ENCODE measurements at regions not wholly inside any gene's neighbourhood (a gene's known extent, or its start where the extent isn't known, plus 50 kb on each side); places are given as distances from the start of the nearest gene placed in this dataset.
"Not testable (repeated sequence)": the region's sequence is repeated elsewhere in the genome, so short reads cannot be mapped to it uniquely, and the experiment has no call there.

- DNase-seq (ENCODE audit: low read depth), result no peak
Observed at GRCh38 chr2:150674283-150674682, 186.8 kb upstream of the RND3 start.

DNA sequence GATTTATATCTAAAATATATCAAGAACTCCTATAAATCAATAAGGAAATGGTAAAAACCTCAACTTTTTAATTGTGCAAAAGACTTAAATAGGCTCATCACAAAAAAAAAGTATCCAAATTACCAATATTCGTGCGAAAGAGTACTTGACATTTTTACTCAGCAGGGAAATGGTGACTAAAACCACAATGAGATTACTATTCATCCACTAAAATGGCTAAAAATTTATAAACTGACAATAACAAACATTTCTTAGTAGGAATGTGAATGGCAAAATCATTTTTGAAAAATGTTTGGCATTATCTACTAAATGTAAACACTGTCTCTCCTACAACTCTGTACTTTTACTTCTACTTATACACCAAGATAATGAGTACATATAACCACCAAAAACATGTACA lies 184.8 kb upstream of the RND3 start:
- no peak for DNase-seq (ENCODE audit: low read depth)

DNA sequence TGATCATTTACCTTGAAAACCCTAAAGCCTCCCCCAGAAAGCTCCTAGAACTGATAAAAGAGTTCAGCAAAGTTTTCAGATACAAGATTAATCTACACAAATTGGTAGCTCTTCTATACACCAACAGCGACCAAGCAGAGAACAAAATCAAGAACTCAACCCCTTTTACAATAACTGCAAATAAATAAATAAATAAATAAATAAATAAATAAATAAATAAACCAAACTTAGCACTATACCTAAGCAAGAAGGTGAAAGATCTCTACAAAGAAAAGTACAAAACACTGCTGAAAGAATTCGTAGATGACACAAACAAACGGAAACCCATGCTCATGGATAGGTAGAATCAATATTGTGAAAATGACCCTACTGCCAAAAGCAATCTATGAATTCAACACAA lies 182.0 kb upstream of the RND3 start:
- no peak for DNase-seq (ENCODE audit: low read depth)

DNA sequence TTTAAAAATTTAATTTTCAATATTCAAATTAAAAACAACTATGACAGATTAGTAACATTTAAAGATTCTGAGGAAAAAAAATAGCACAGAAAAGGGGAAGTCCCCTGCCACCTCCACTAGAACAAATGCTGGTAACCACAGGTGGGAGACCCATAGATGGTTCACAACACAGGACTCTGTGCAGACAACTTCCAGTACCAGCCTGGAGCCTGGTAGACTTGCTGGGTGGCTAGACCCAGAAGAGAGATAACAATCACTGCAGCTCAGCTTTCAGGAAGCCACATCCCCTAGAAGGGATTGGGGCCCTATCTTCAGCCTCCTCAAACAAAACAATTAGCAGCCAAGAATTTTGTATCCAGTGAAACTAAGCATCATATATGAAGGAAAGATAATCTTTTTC lies 179.6 kb upstream of the RND3 start:
- DNase-seq (ENCODE audit: low read depth), result not testable (repeated sequence)

DNA sequence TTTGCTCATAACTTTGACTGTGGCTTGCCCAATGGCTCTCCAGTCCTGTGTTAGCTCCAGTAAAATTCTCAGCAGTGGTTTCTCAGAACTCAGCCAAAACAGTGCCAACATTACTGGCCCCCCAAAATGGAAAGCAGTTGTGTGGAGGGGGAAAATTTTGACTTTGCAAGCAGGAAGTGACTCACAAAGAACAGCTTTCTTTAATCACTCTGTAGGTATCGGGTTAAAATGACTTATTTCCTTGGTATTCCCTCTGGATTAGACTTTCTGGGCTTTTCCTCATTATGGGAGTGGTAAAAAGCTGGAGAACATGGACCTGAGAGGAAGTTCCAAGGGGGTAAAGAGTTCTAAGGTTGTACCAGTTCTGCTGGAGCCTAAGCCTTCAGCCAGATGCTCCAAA lies 175.7 kb upstream of the RND3 start:
- peak; percentile 59 for DNase-seq (ENCODE audit: low read depth)

- no peak for DNase-seq (ENCODE audit: low read depth)
Observed at GRCh38 chr2:150656002-150656401, 168.5 kb upstream of the RND3 start.

GRCh38 chr2:150653351-150653750 lies 165.9 kb upstream of the RND3 start:
- no peak for DNase-seq (ENCODE audit: low read depth)

DNA sequence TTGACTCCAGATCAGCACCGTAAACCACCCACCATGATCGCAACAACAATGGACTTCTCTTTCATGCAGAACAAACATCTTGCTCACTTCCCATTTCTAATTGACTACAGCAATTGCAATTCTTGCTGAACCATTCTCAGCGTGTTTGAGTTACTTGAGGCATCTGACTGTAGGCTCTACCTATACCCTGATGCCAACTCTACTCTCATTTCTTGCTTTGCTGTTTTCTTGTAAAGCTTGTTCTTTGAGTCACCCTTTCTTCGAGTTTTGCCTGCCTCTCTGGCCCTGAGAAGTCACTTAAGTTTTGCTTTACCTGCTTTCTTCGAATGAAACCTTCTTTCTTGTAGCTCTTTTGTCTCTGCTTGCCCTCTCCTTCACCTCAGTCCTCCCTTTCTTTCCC lies 160.5 kb upstream of the RND3 start:
- no peak for DNase-seq (ENCODE audit: low read depth)

DNA sequence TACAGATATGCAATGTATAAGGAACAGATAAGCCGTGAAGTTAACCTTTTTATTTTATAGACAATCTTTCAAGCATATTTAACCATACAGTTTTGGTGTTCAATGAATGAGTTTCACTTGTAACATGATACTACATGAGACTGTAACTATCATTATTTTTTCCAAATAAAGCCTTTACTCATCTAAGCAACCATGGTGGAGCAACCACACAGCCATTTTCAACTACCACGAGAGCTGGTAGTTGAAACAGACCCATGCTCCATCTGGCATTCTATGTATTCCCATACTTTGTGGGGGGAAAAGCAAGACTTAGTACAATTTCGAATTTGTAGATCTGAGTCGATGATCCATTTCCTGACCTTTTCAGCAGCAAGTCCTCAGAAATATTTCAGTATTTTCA lies 159.3 kb upstream of the RND3 start:
- no peak for DNase-seq (ENCODE audit: low read depth)

DNA sequence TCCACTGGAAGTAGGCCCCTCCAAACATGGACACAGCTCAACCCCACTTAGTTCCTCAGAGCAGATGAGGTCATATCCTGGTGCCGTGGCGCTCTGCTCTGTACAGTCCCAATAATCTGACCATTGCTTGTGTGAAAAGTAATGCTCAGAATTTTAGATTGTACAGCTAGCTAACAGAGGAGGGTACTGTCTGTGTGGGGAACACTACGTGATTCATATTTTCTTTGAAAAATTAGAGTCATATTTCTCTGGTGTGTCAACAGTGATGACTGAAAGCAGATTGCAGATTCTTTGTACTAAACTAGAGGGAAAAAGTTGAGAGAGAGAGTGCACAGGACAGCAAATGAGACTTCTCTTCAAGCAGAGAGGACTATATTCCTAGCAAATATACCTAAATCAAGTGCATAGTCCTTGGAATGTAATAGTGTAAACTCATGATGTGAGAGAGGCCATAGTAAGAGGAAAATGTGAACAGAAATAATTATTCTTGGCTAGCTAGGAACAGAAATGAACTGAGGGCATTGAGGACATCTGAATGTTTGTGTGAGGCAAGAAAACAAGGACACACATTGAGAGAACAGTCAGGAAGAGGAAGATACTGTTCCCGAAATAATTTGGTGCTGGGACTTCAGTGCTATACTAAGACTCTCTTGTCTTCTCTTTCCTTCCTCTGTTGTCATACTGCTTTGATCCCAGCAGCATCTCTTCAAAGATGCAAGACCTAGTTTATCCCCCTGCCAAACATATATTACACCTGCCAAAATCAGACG lies 157.0 kb upstream of the RND3 start:
- no peak for DNase-seq (ENCODE audit: low read depth)

DNA sequence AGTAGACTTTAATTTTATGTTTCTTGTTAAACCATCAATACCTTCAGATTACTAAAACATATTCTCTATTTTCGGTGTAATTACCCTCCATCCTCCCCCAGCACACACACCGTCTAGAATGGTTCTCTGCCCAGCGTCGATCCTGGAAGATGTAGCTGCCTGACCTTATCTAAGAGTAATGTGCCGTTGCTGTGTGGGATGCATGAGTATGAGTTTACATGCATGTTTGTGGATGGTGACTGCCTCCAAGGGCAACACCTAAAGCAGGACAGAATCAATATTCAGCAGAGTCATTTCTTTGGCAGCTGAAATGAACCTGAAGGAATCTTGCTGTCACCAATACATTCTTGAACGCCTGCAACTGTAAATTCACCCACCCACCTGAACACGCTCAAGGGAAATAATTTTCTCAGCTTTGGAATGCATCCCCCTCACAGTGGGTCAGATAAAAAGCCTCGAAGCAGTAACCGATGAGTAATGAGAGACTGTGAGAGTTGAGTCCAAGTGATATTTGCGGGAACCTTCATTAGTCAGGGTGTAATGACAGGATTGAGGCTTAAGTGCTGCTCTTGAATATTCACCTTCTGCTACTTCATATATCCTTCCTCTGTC lies 155.8 kb upstream of the RND3 start:
- DNase-seq (ENCODE audit: low read depth), result peak; percentile 65

DNA sequence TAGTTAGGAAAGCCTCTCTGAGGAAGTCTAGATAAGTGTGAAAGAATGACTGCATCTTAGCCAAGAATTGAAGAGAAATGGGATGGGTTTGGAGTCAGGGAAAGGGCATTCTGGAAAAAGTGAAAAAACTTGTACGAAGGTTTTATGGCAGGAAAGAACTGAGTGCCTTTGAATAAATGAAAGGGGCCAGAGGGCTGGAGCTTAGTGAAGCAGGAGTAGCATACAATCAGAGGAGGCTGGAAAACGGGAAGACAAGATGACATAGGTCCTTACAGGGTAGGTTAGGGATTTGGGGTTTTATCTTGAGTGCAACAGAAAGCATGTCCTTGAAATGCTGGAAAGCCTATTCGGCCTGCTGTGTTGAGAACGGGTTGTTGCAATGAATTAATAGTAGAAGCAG lies 152.6 kb upstream of the RND3 start:
- no peak for DNase-seq (ENCODE audit: low read depth)

GRCh38 chr2:150639383-150639782 lies 151.9 kb upstream of the RND3 start:
- no peak for DNase-seq (ENCODE audit: low read depth)

DNA sequence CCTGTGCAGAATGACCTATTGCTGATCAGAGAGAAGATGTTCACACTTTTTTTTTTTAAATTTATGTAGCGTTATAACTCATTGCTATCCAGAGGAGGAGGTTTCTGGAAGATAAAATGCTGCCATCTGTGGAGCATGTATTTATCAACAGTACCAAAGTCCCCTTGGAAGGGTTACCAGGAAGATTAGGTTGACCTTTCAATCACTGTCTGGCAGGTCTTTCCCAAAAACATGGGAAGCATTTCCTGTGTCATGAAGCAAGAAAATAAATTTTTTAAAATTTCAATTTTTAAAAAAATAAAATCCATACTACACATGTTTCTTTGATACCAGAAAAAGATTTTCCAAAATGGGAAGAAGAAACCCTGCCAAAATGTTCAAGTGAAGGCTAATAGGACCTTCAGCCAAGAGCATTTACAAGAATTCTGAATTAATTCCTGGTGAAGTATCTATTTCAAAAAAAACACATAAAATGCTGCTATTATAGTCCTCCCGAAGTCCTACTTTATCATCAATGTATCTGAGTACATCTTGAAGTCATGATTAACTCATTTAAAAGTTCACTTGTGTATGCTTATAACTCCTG lies 143.9 kb upstream of the RND3 start:
- no peak for DNase-seq (ENCODE audit: low read depth)

DNA sequence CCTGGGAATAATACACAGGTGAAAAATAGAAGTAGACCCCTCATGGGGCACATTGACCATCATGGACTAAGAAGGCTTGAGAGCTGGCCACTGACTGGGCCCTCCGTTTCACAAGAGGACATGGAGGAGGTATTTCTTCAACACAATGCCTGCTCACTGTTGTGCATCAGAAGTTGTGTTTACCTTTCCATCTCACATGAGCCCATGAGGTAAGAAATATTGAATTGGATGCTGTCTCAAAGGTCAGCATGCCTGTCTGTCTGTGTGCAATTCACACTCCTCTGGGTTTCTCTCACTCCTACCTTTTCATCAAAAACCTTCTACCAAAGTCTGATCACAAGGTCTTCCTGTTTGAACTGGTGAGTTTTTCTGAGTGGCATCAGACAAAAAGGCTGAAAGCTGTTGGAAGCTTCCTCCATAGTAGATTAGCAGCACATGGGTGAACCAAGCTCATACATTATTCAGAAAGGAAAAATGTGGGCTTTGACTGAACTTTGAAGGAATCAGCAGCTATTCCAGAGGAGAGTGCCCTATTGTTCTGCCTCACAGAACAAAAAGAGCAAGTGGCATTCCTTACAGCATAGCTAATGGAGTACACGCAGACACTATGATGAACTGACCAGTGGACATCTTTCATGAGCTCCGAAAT lies 143.2 kb upstream of the RND3 start:
- peak; percentile 87 for DNase-seq (ENCODE audit: low read depth)

- DNase-seq (ENCODE audit: low read depth), result no peak
Observed at GRCh38 chr2:150627526-150627925, 140.1 kb upstream of the RND3 start.

- DNase-seq (ENCODE audit: low read depth), result no peak
Observed at GRCh38 chr2:150626934-150627411, 139.5 kb upstream of the RND3 start.

DNA sequence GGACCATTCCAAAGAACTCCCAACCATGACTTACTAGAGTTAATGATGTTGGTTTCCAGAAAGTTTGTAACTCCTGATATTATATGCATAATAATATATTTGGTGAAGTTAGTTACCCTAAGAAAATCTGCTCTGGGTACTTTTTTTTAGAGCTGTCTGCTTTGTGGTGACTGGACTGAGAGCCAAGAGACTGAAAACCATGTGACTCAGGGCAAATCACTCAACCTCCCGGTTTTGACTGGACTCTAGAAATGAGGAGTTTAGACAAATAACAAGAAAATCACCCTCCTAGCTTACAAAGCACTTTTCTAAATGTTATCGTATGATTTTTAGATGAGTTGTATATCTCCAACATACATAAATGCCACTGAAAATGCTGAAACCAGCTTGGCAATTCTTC lies 138.3 kb upstream of the RND3 start:
- no peak for DNase-seq (ENCODE audit: low read depth)

GRCh38 chr2:150625303-150625702 lies 137.8 kb upstream of the RND3 start:
- DNase-seq (ENCODE audit: low read depth), result peak; percentile 39

- no peak for DNase-seq (ENCODE audit: low read depth)
Observed at GRCh38 chr2:150624001-150624401, 136.5 kb upstream of the RND3 start.

- peak; percentile 94 for DNase-seq (ENCODE audit: low read depth)
Observed at GRCh38 chr2:150621526-150622213, 134.2 kb upstream of the RND3 start.

DNA sequence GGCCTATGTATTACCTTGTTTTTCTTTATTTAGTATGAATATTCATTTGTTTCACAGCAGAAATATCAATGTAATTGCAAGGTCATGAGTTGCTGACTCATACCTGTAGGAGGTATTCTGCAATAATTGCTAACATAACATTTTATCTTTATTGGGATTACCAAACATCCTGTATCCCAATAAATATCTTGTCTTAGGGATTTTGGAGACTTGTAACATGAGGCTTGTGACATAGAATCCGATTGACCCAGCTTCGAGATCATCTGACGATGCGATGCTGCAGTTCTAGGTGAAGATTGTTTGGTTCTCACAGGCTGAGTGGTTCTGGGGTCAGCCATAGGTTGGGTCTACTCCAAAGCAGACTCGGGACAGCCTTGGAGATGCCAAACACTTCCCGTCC lies 133.4 kb upstream of the RND3 start:
- DNase-seq (ENCODE audit: low read depth), result peak; percentile 63
